ENCODE measurements at regions not wholly inside any gene's neighbourhood (a gene's known extent, or its start where the extent isn't known, plus 50 kb on each side); places are given as distances from the start of the nearest gene placed in this dataset.

- TF ChIP-seq CTCF (IDR thresholded peaks at IDR 0.05; ENCODE audit: control extremely low read depth, extremely low read depth, low read depth, missing control alignments), result no peak
- ChIA-PET CTCF (no interaction called here), POLR2A (no interaction called here)
- no peak for DNase-seq (ENCODE audit: extremely low spot score)
These were observed 970.5 kb upstream of the EEF2KMT start for GRCh38 chr16:6068063-6068462.

GRCh38 chr16:6066652-6067051 lies 969.1 kb upstream of the EEF2KMT start:
- no peak for TF ChIP-seq CTCF (IDR thresholded peaks at IDR 0.05; ENCODE audit: control extremely low read depth, extremely low read depth, low read depth, missing control alignments)
- CTCF ChIA-PET, result interaction anchor here (1.0 kb wide), 1 partner anchor 17 kb away, joined by 3 read pairs; no protein-coding TSS in a partner anchor
- DNase-seq (ENCODE audit: extremely low spot score), result no peak
- POLR2A ChIA-PET, result no interaction called here

GRCh38 chr16:6063526-6063925 lies 965.9 kb upstream of the EEF2KMT start:
- CTCF ChIA-PET, result no interaction called here
- DNase-seq (ENCODE audit: extremely low spot score), result no peak
- POLR2A ChIA-PET, result no interaction called here
- no peak for TF ChIP-seq CTCF (IDR thresholded peaks at IDR 0.05; ENCODE audit: control extremely low read depth, extremely low read depth, low read depth, missing control alignments)

GRCh38 chr16:6059671-6060070 lies 962.1 kb upstream of the EEF2KMT start:
- DNase-seq (ENCODE audit: extremely low spot score), result no peak
- ChIA-PET POLR2A (no interaction called here), CTCF (no interaction called here)
- no peak for TF ChIP-seq CTCF (IDR thresholded peaks at IDR 0.05; ENCODE audit: control extremely low read depth, extremely low read depth, low read depth, missing control alignments)

- ChIA-PET POLR2A (no interaction called here), CTCF (no interaction called here)
- TF ChIP-seq CTCF (IDR thresholded peaks at IDR 0.05; ENCODE audit: control extremely low read depth, extremely low read depth, low read depth, missing control alignments), result no peak
- DNase-seq (ENCODE audit: extremely low spot score), result no peak
These were observed 960.2 kb upstream of the EEF2KMT start for GRCh38 chr16:6057821-6058220.

- CTCF ChIA-PET, result interaction anchor here (1.4 kb wide), 1 partner anchor 34 kb away, joined by 4 read pairs; no protein-coding TSS in a partner anchor
- TF ChIP-seq CTCF (IDR thresholded peaks at IDR 0.05; ENCODE audit: control extremely low read depth, extremely low read depth, low read depth, missing control alignments), result no peak
- DNase-seq (ENCODE audit: extremely low spot score), result no peak
- POLR2A ChIA-PET, result no interaction called here
These were observed 950.4 kb upstream of the EEF2KMT start for GRCh38 chr16:6048017-6048416.

GRCh38 chr16:6047325-6047724 lies 949.7 kb upstream of the EEF2KMT start:
- DNase-seq (ENCODE audit: extremely low spot score), result no peak
- TF ChIP-seq CTCF (IDR thresholded peaks at IDR 0.05; ENCODE audit: control extremely low read depth, extremely low read depth, low read depth, missing control alignments), result no peak
- ChIA-PET CTCF (no interaction called here), POLR2A (no interaction called here)
